ENCODE measurements at regions not wholly inside any gene's neighbourhood (a gene's known extent, or its start where the extent isn't known, plus 50 kb on each side); places are given as distances from the start of the nearest gene placed in this dataset.

GRCh38 chr14:89731396-89731933 is 223.1 kb downstream of the EFCAB11 start:
- TF ChIP-seq CTCF (IDR thresholded peaks at IDR 0.05; ENCODE audit: low read depth, low read length): no peak
- no peak for TF ChIP-seq EZH2phosphoT487 (IDR thresholded peaks at IDR 0.05; ENCODE audit: low read depth)

Data from OCI-LY3 (cell line).